IMR-90 (cell line): ENCODE measurements at regions not wholly inside any gene's neighbourhood (a gene's known extent, or its start where the extent isn't known, plus 50 kb on each side); places are given as distances from the start of the nearest gene placed in this dataset.

Experiments used
- BHLHE40 ChIP-seq: fragments of 150-350 bp; IDR thresholded peaks from 2 replicates; pipeline ENCODE4 v1.6.1; 2016; ENCODE audit warnings: mild to moderate bottlenecking, low read depth, low read length
- CEBPB ChIP-seq: IDR thresholded peaks from 2 replicates; pipeline ENCODE4 v1.6.1; 2012; ENCODE audit warnings: low read depth, low read length, improper control_type of control experiment
- CTCF ChIP-seq: conservative IDR thresholded peaks from 2 replicates; pipeline ENCODE4 v1.5.1; 2012; ENCODE audit warnings: mild to moderate bottlenecking, low read depth, low read length, improper control_type of control experiment
- ELK1 ChIP-seq: fragments of 150-350 bp; IDR thresholded peaks from 2 replicates; pipeline ENCODE4 v1.6.1; 2016; ENCODE audit warnings: low read depth, mild to moderate bottlenecking, low read length, moderate library complexity, borderline replicate concordance
- MXI1 ChIP-seq: IDR thresholded peaks from 2 replicates; pipeline ENCODE4 v1.6.1; 2012; ENCODE audit warnings: low read depth, mild to moderate bottlenecking, low read length, moderate library complexity, borderline replicate concordance
- POLR2A ChIP-seq: IDR thresholded peaks from 2 replicates; pipeline ENCODE4 v1.6.1; 2012; ENCODE audit warnings: mild to moderate bottlenecking, low read depth, low read length
- RAD21 ChIP-seq: IDR thresholded peaks from 2 replicates; pipeline ENCODE4 v1.6.1; 2012; ENCODE audit warnings: low read length, improper control_type of control experiment
- RCOR1 ChIP-seq: IDR thresholded peaks from 2 replicates; pipeline ENCODE4 v1.6.1; 2012; ENCODE audit warnings: mild to moderate bottlenecking, low read length, improper control_type of control experiment; ENCODE audit not compliant: insufficient replicate concordance
- RFX5 ChIP-seq: IDR thresholded peaks from 2 replicates; pipeline ENCODE4 v1.8.0; 2012; ENCODE audit warnings: low read depth, mild to moderate bottlenecking, low read length, moderate library complexity
- SMC3 ChIP-seq: fragments of 150-350 bp; IDR thresholded peaks from 2 replicates; pipeline ENCODE4 v1.6.1; 2016; ENCODE audit warnings: low read depth, mild to moderate bottlenecking, antibody characterized with exemption, low read length, moderate library complexity
- USF2 ChIP-seq: fragments of 150-350 bp; IDR thresholded peaks from 2 replicates; pipeline ENCODE4 v1.6.1; 2017; ENCODE audit warnings: mild to moderate bottlenecking, antibody characterized with exemption, low read length, low read depth

- TF ChIP-seq CTCF, result no peak
- TF ChIP-seq MXI1, result no peak
- no peak for TF ChIP-seq POLR2A
- no peak for TF ChIP-seq RCOR1
- no peak for TF ChIP-seq ELK1
- no peak for TF ChIP-seq SMC3
- no peak for TF ChIP-seq RFX5
- no peak for TF ChIP-seq RAD21
- TF ChIP-seq CEBPB, result no peak
- TF ChIP-seq USF2, result no peak
- TF ChIP-seq BHLHE40, result no peak
These were observed 1980.0 kb upstream of the CDH6 start for GRCh38 chr5:29213475-29213874.
